AG09309 (cell line): ENCODE measurements at regions not wholly inside any gene's neighbourhood (a gene's known extent, or its start where the extent isn't known, plus 50 kb on each side); places are given as distances from the start of the nearest gene placed in this dataset.

Source experiments
- DNase-seq: peaks from one replicate; pipeline ENCODE4 v3.0.0-alpha.2; 2010; ENCODE audit warnings: low read depth
- H3K4me3 ChIP-seq: 2 replicates; pipeline ENCODE4 v1.5.1; 2011; ENCODE audit warnings: mild to moderate bottlenecking, low read depth, low read length, moderate library complexity; ENCODE audit not compliant: control insufficient read depth
- TF ChIP-seq, protein P1 (sequence below): IDR thresholded peaks from 2 replicates; pipeline ENCODE4 v1.5.1; 2011; ENCODE audit warnings: mild to moderate bottlenecking, low read depth, low read length, inconsistent platforms; ENCODE audit not compliant: insufficient read depth, control insufficient read depth; ENCODE audit errors: missing control alignments

GRCh38 chr6:111976139-111976538, 77.8 kb upstream of the CCN6 start:
- no peak overlapping the region for H3K4me3 ChIP-seq
- no peak for DNase-seq
- TF ChIP-seq, protein P1, sequence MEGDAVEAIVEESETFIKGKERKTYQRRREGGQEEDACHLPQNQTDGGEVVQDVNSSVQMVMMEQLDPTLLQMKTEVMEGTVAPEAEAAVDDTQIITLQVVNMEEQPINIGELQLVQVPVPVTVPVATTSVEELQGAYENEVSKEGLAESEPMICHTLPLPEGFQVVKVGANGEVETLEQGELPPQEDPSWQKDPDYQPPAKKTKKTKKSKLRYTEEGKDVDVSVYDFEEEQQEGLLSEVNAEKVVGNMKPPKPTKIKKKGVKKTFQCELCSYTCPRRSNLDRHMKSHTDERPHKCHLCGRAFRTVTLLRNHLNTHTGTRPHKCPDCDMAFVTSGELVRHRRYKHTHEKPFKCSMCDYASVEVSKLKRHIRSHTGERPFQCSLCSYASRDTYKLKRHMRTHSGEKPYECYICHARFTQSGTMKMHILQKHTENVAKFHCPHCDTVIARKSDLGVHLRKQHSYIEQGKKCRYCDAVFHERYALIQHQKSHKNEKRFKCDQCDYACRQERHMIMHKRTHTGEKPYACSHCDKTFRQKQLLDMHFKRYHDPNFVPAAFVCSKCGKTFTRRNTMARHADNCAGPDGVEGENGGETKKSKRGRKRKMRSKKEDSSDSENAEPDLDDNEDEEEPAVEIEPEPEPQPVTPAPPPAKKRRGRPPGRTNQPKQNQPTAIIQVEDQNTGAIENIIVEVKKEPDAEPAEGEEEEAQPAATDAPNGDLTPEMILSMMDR: no peak

GRCh38 chr6:111978532-111979149, 75.3 kb upstream of the CCN6 start:
- DNase-seq: no peak
- H3K4me3 ChIP-seq: no peak overlapping the region
- TF ChIP-seq, protein P1: no peak

DNA sequence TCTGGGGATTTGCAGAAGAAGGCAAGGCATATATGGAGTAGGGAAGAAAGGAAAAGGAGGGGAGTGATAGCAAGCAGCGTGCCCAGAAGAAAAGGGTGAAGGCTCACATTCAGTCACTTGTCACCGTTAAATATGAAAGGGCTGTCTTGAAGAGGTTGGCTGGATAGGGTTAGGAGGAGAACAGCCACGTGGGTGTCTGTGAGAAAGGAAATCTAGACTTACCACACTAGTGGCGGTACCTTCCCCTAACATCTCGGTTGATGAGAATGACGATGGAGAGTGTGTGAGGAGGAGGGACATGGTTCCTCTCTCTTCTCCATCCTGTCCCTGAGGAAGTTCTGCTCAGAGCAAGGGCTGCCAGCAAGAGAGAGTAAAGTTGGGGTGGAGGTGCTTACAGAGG, 74.3 kb upstream of the CCN6 start:
- no peak for DNase-seq
- H3K4me3 ChIP-seq: no peak overlapping the region
- TF ChIP-seq, protein P1: no peak

DNA sequence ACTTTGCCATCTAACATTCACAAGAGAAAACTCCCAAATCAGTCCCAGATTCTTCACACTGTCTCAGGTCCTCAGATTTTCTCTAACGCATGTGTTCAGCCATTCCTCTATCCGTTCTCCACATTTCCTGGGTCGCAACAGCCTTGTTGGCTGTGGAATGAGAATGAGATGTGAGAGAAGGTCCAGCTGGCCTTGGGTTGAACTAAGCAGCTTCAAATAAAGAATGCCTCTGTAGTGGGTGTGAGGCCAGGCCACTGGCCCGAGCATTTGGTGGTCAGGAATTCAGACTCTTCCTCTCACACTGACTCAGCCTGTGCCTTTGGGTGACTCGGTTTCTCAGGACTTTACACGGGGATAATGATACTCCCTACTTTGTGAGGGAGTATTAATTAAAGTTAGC, 73.8 kb upstream of the CCN6 start:
- TF ChIP-seq, protein P1: no peak
- DNase-seq: no peak
- H3K4me3 ChIP-seq: no peak overlapping the region

DNA sequence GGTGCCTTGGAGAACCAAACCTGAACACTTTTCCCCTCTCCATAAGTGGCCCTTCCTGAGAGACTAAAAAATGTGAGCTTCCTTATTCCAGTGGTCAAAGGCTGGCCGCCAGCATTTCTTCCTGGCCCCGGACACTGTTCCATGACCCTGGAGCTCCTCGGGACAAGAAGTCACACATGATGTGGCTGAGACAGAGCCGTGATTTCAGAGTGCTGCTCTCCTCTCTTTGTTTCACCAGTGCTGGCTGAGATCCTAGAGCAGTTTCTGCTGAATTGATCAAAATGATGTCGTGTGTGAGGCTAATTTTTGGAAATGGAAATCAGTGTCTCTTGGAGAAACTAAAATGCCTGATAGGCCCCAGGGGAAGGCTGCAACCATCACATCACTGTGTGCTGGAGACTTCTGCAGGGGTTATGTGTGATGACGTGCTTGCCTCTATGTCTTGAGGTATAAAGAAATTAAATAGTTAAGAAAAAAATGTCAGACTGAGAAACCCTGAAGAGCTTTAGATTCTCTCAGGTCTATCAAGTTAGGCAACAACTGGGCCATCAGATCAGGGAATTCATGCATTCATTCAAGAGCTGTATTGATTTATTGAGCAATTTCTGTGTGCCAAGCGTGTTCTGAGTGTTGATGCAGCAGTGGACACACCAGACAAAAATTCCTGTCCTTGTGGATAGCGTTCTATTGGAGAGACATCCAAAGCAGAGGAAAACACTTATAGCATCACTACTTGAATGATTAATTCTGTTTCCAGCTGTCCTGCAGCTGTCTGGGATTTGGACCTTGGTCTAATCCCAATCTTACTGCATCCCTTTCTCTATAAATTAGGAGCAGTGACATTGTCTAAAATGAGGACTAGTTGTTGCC, 72.7 kb upstream of the CCN6 start:
- no peak for DNase-seq
- TF ChIP-seq, protein P1: no peak
- no peak overlapping the region for H3K4me3 ChIP-seq

DNA sequence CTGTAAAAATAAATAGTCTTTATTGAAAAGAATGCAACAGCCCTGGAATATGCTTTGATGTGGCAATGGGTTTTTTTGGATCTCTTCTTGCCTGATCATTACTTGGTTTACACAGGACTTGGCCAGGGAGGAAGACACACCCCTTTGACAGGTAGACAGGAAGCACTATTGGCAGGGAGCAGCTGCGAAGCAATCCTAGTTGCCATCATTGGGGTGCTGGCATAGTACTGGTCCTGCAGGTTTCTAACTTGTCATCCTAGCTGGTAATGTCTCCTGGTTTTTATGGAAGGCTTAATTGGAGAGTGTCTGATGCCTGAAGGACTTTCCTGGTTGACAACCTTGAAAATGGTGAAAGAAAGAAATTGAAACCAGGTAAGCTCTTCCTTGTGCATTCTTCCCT, 71.2 kb upstream of the CCN6 start:
- DNase-seq: no peak
- TF ChIP-seq, protein P1: no peak
- H3K4me3 ChIP-seq: no peak overlapping the region
